Stimulated activated effector memory CD8-positive, alpha-beta T cell treated with anti-CD3 and anti-CD28 coated beads, Interleukin-12 subunit alpha, Interleukin-12 subunit beta, amount 100 ng/mL, for 72 hours (primary cell): ENCODE measurements at regions not wholly inside any gene's neighbourhood (a gene's known extent, or its start where the extent isn't known, plus 50 kb on each side); places are given as distances from the start of the nearest gene placed in this dataset.
"Not testable (repeated sequence)": the region's sequence is repeated elsewhere in the genome, so short reads cannot be mapped to it uniquely, and the experiment has no call there.

Experiments
- ATAC-seq: fragments of 150-1000 bp; cut with Tn5 transposase; 2 replicates; pipeline ENCODE4 v1.10.0; 2021
- DNase-seq, 2 donors: peaks; one replicate each; pipeline ENCODE4 v3.0.0; 2021 to 2022; ENCODE audit warnings: low spot score in 2 of 2
- H3K27ac Mint-ChIP-seq: one replicate; pipeline ENCODE4 v1.8.0; 2022; ENCODE audit warnings: mild to moderate bottlenecking, mixed read lengths
- H3K36me3 Mint-ChIP-seq: one replicate; pipeline ENCODE4 v1.8.0; 2022; ENCODE audit warnings: mild to moderate bottlenecking, mixed read lengths
- H3K4me1 Mint-ChIP-seq: one replicate; pipeline ENCODE4 v1.8.0; 2022; ENCODE audit warnings: mixed read lengths
- H3K4me3 Mint-ChIP-seq: one replicate; pipeline ENCODE4 v1.8.0; 2022; ENCODE audit warnings: mild to moderate bottlenecking, mixed read lengths
- H3K9me3 Mint-ChIP-seq: one replicate; pipeline ENCODE4 v1.8.0; 2022; ENCODE audit warnings: mixed read lengths

- Mint-ChIP-seq H3K4me3 (no peak overlapping the region), H3K27ac (no peak overlapping the region), H3K4me1 (no peaks in the 10 kb centered on the region), H3K9me3 (no peaks in the 10 kb centered on the region), H3K36me3 (no peaks in the 10 kb centered on the region)
- ATAC-seq (no peak), DNase-seq (no peak)
Observed at GRCh38 chr3:191030929-191031328, 168.1 kb upstream of the OSTN start.

DNA sequence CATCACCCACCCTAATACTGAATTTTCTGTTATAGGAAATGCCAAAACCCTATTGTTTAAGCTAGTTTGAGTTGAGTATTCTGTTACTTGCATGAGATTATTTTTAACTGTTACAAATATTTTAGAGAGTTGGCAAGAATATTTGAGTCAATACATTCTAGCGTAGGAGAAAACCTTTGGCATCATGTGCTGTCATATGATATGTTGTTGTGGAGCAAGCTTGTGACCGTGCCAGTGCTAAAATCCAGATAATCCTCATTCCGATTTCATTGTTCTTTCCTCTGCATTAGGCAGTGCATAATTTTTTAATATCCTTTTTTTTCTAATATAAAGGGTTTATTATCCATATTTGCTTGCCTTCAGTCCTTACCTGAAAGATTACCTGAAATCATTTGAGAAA, 168.0 kb upstream of the GMNC start:
- Mint-ChIP-seq H3K27ac (no peak overlapping the region), H3K4me1 (no peaks in the 10 kb centered on the region), H3K4me3 (no peak overlapping the region), H3K9me3 (no peaks in the 10 kb centered on the region), H3K36me3 (no peaks in the 10 kb centered on the region)
- DNase-seq (no peak), ATAC-seq (no peak)

DNA sequence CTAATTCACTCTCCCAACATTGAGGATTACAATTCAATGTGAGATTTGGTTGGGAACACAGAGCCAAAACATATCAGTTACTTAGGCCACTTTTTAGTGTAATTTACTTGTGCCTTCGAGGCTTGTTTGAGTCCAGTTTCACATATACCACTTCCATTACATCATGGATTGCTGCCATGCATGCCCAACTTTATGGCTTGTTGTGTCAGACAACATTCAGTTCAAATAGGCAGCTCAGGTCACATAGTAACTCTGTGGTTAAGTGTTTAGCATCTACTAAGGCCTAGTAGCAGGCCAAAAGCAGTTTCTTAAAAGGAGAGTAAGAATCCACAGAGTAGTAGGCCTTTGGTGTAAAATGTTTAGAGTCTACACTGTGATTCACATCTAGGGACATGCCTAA, 164.3 kb upstream of the GMNC start:
- ATAC-seq (no peak), DNase-seq (no peak)
- Mint-ChIP-seq H3K9me3 (no peaks in the 10 kb centered on the region), H3K4me3 (no peak overlapping the region), H3K27ac (no peak overlapping the region), H3K36me3 (no peaks in the 10 kb centered on the region), H3K4me1 (no peaks in the 10 kb centered on the region)

- no peak for DNase-seq
- Mint-ChIP-seq H3K9me3 (no peaks in the 10 kb centered on the region), H3K4me1 (no peaks in the 10 kb centered on the region), H3K4me3 (no peak overlapping the region), H3K36me3 (no peaks in the 10 kb centered on the region), H3K27ac (no peak overlapping the region)
- no peak for ATAC-seq
Observed at GRCh38 chr3:191020730-191021396, 158.4 kb upstream of the GMNC start.

GRCh38 chr3:191019855-191020254, 157.4 kb upstream of the GMNC start:
- no peak overlapping the region for H3K27ac Mint-ChIP-seq
- DNase-seq: no peak
- H3K9me3 Mint-ChIP-seq: peaks cover 4% of the 10 kb centered on the region
- no peak for ATAC-seq
- no peak overlapping the region for H3K4me3 Mint-ChIP-seq
- no peaks in the 10 kb centered on the region for H3K4me1 Mint-ChIP-seq
- no peaks in the 10 kb centered on the region for H3K36me3 Mint-ChIP-seq

- not testable (repeated sequence) for H3K4me3 Mint-ChIP-seq
- peaks cover 15% of the 10 kb centered on the region for H3K9me3 Mint-ChIP-seq
Observed at GRCh38 chr3:191015960-191016359, 153.5 kb upstream of the GMNC start.

DNA sequence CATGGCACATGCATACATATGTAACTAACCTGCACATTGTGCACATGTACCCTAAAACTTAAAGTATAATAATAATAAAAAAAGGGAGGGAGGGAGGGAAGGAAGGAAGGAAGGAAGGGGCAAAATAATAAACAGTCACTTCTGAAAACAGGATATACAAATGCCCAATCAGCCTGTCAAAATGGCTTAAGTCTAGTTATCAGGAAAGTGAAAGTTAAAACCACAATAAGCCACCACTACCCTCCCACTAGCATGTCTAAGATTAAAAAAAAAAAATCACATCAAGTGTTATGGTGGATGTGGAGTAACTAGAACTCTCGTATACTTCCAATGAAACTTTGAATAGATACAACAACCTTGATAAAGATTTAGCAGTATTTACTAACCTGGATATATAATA, 145.6 kb upstream of the GMNC start:
- Mint-ChIP-seq H3K4me3 (no peak overlapping the region), H3K9me3 (peaks cover 16% of the 10 kb centered on the region), H3K27ac (no peak overlapping the region), H3K36me3 (no peaks in the 10 kb centered on the region), H3K4me1 (no peaks in the 10 kb centered on the region)
- ATAC-seq (no peak), DNase-seq (no peak)

More at GRCh38 chr3:191015960-191016359, 153.5 kb upstream of the GMNC start:
- not testable (repeated sequence) for H3K27ac Mint-ChIP-seq, H3K36me3 Mint-ChIP-seq, DNase-seq, ATAC-seq, H3K4me1 Mint-ChIP-seq

- Mint-ChIP-seq H3K4me1 (no peaks in the 10 kb centered on the region), H3K4me3 (no peak overlapping the region), H3K27ac (no peak overlapping the region), H3K36me3 (no peaks in the 10 kb centered on the region), H3K9me3 (peaks cover 10% of the 10 kb centered on the region)
- ATAC-seq (no peak), DNase-seq (no peak)
Observed at GRCh38 chr3:191005790-191006189, 143.3 kb upstream of the GMNC start.

GRCh38 chr3:191003742-191004141, 141.2 kb upstream of the GMNC start:
- no peak for DNase-seq
- Mint-ChIP-seq H3K4me3 (no peak overlapping the region), H3K4me1 (no peaks in the 10 kb centered on the region), H3K9me3 (peaks cover 10% of the 10 kb centered on the region), H3K27ac (no peak overlapping the region), H3K36me3 (no peaks in the 10 kb centered on the region)
- ATAC-seq: no peak

GRCh38 chr3:190996181-190996775, 133.8 kb upstream of the GMNC start:
- no peak overlapping the region for H3K4me3 Mint-ChIP-seq
- ATAC-seq (no peak), DNase-seq (no peak)
- no peak overlapping the region for H3K27ac Mint-ChIP-seq
- H3K4me1 Mint-ChIP-seq: no peaks in the 10 kb centered on the region
- peaks cover 4% of the 10 kb centered on the region for H3K9me3 Mint-ChIP-seq
- H3K36me3 Mint-ChIP-seq: no peaks in the 10 kb centered on the region

DNA sequence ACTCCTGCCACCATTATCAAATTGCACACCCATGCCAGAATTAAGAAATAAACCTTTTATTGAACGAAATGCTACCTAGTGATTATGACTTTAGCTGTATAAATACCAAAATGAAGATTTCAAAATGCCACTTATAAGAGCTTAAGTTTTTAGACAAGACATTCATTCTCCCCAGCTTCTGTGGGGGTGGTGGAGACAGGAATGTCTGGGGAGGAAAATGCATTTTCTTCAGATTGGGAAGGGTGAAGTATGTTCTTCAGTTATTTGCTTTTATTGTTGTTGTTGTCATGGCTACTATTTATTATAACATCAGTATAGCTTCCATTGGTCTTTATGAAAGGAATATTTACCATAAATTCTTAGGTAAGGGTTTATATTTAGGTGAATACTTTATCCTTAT, 132.7 kb upstream of the GMNC start:
- no peak overlapping the region for H3K27ac Mint-ChIP-seq
- no peak overlapping the region for H3K4me3 Mint-ChIP-seq
- H3K4me1 Mint-ChIP-seq: no peaks in the 10 kb centered on the region
- peaks cover 6% of the 10 kb centered on the region for H3K9me3 Mint-ChIP-seq
- DNase-seq: no peak
- no peaks in the 10 kb centered on the region for H3K36me3 Mint-ChIP-seq
- no peak for ATAC-seq

- H3K4me1 Mint-ChIP-seq: no peaks in the 10 kb centered on the region
- peaks cover 23% of the 10 kb centered on the region for H3K9me3 Mint-ChIP-seq
- no peak for ATAC-seq
- H3K27ac Mint-ChIP-seq: no peak overlapping the region
- no peak overlapping the region for H3K4me3 Mint-ChIP-seq
- no peak for DNase-seq
- H3K36me3 Mint-ChIP-seq: no peaks in the 10 kb centered on the region
Observed at GRCh38 chr3:190990898-190991297, 128.4 kb upstream of the GMNC start.

DNA sequence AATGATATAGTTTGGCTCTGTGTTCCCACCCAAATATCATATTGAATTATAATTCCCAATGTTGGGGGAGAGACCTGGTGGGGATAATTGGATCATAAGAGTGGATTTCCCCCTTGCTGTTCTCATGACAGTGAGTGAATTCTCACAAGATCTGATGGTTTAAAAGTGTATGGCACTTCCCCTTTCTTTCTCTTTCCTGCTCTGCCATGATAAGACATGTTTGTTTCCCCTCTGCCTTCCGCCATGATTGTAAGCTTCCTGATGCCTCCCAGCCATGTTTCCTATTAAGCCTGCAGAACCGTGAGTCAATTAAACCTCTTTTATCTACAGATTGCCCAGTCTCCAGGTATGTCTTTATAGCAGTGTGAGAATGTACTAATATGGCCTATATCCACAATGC, 126.7 kb upstream of the GMNC start:
- ATAC-seq: no peak
- peaks cover 21% of the 10 kb centered on the region for H3K9me3 Mint-ChIP-seq
- H3K36me3 Mint-ChIP-seq: no peaks in the 10 kb centered on the region
- H3K27ac Mint-ChIP-seq: no peak overlapping the region
- no peaks in the 10 kb centered on the region for H3K4me1 Mint-ChIP-seq
- H3K4me3 Mint-ChIP-seq: no peak overlapping the region
- DNase-seq: no peak

GRCh38 chr3:190988102-190988501, 125.6 kb upstream of the GMNC start:
- DNase-seq (no peak), ATAC-seq (no peak)
- Mint-ChIP-seq H3K36me3 (no peaks in the 10 kb centered on the region), H3K9me3 (peaks cover 21% of the 10 kb centered on the region), H3K27ac (no peak overlapping the region), H3K4me1 (no peaks in the 10 kb centered on the region), H3K4me3 (no peak overlapping the region)

- H3K27ac Mint-ChIP-seq: no peak overlapping the region
- H3K4me1 Mint-ChIP-seq: no peaks in the 10 kb centered on the region
- no peaks in the 10 kb centered on the region for H3K36me3 Mint-ChIP-seq
- peaks cover 18% of the 10 kb centered on the region for H3K9me3 Mint-ChIP-seq
- no peak overlapping the region for H3K4me3 Mint-ChIP-seq
- no peak for ATAC-seq
- DNase-seq: no peak
Observed at GRCh38 chr3:190984502-190985244, 122.2 kb upstream of the GMNC start.

DNA sequence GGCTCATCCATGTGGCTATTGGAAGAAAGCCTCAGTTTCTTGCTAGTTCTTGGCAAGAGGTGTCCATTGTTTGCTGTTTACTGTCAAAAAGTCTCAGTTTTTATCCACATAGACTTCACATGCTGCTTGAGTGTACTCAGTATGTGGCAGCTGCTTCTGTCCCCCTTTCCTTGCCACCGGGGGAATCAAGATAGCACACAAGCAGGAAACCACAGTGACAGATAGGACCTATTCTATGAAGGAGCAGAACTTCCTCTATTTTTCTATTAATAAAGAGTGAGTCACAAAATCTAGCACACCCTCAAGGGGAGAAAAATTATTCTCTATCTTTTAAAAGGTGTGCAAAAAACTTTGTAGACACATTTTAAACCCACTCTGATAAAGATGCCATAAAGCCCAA, 121.4 kb upstream of the GMNC start:
- Mint-ChIP-seq H3K4me1 (no peaks in the 10 kb centered on the region), H3K4me3 (no peak overlapping the region), H3K27ac (no peak overlapping the region), H3K36me3 (no peaks in the 10 kb centered on the region), H3K9me3 (peaks cover 13% of the 10 kb centered on the region)
- DNase-seq (no peak), ATAC-seq (no peak)
